A204.1 (cell line): ENCODE measurements at regions not wholly inside any gene's neighbourhood (a gene's known extent, or its start where the extent isn't known, plus 50 kb on each side); places are given as distances from the start of the nearest gene placed in this dataset.

Source experiments
- FAIRE-seq: peaks from 2 replicates; lab custom pipeline; 2012; peaks lifted over from hg19 to GRCh38; lab: Jason Lieb, UNC

- FAIRE-seq, result no peak
Measured at GRCh38 chr9:108142142-108142503, 652.6 kb upstream of the KLF4 start.

- no peak for FAIRE-seq
Measured at GRCh38 chr9:108139900-108140299, 650.3 kb upstream of the KLF4 start.

GRCh38 chr9:108138516-108138915 is 648.9 kb upstream of the KLF4 start:
- no peak for FAIRE-seq

GRCh38 chr9:108136656-108137055 is 647.1 kb upstream of the KLF4 start:
- FAIRE-seq, result no peak

GRCh38 chr9:108134486-108135128 is 645.0 kb upstream of the KLF4 start:
- FAIRE-seq, result no peak

GRCh38 chr9:108133680-108134079 is 644.1 kb upstream of the KLF4 start:
- FAIRE-seq, result no peak

- no peak for FAIRE-seq
Measured at GRCh38 chr9:108133101-108133500, 643.5 kb upstream of the KLF4 start.

- no peak for FAIRE-seq
Measured at GRCh38 chr9:108130905-108131304, 641.3 kb upstream of the KLF4 start.

GRCh38 chr9:108125625-108126024 is 636.1 kb upstream of the KLF4 start:
- no peak for FAIRE-seq

GRCh38 chr9:108119530-108120113 is 630.1 kb upstream of the KLF4 start:
- FAIRE-seq, result no peak

GRCh38 chr9:108117795-108118194 is 628.2 kb upstream of the KLF4 start:
- no peak for FAIRE-seq

GRCh38 chr9:108117306-108117705 is 627.7 kb upstream of the KLF4 start:
- FAIRE-seq, result no peak

GRCh38 chr9:108113596-108113995 is 624.0 kb upstream of the KLF4 start:
- no peak for FAIRE-seq

- no peak for FAIRE-seq
Measured at GRCh38 chr9:108109927-108110690, 620.5 kb upstream of the KLF4 start.

- FAIRE-seq, result no peak
Measured at GRCh38 chr9:108108852-108109448, 619.4 kb upstream of the KLF4 start.

- no peak for FAIRE-seq
Measured at GRCh38 chr9:108108280-108108851, 618.8 kb upstream of the KLF4 start.

- no peak for FAIRE-seq
Measured at GRCh38 chr9:108105885-108106284, 616.3 kb upstream of the KLF4 start.

- no peak for FAIRE-seq
Measured at GRCh38 chr9:108104991-108105390, 615.4 kb upstream of the KLF4 start.

- no peak for FAIRE-seq
Measured at GRCh38 chr9:108103046-108103693, 613.6 kb upstream of the KLF4 start.

- FAIRE-seq, result no peak
Measured at GRCh38 chr9:108101410-108101809, 611.8 kb upstream of the KLF4 start.

GRCh38 chr9:108100571-108100970 is 611.0 kb upstream of the KLF4 start:
- FAIRE-seq, result no peak

- no peak for FAIRE-seq
Measured at GRCh38 chr9:108099854-108100253, 610.3 kb upstream of the KLF4 start.
